ENCODE measurements at regions not wholly inside any gene's neighbourhood (a gene's known extent, or its start where the extent isn't known, plus 50 kb on each side); places are given as distances from the start of the nearest gene placed in this dataset.

DNA sequence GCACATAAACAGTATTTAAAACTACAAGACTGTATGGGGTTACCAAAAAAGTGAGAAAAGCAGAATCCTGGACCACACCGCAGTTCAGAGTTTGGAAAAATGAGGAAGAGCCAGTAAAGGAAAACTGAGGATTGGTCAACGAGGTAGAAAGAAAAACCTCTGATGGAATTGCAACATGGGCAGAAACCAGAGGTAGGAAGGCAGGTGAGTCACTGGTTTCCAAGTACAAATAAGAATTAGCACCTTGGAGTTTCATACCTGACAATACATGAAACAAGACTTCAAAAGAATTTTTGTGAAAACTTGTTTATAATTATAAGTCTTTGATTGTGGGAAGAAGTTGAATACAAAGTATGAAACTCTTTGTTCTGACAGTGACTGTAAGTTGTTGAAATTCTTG is 533.7 kb upstream of the DAB1 start:
- TF ChIP-seq POLR2A (IDR thresholded peaks at IDR 0.05) (no peak), CTCF (IDR thresholded peaks at IDR 0.05) (no peak)
- no peaks in the 10 kb centered on the region for H3K36me3 ChIP-seq
- 40 to 44% methylated on average over 2 of the region's 2 CpGs for WGBS, 2 donors
- no peak overlapping the region for H3K27ac ChIP-seq
- intact Hi-C loops (cut with DNase I) = no loop called here
- no peak for DNase-seq
- no peak overlapping the region for H3K4me3 ChIP-seq
- H3K9me3 ChIP-seq = no peaks in the 10 kb centered on the region
- H3K4me1 ChIP-seq = no peaks in the 10 kb centered on the region
- no peaks in the 10 kb centered on the region for H3K27me3 ChIP-seq

DNA sequence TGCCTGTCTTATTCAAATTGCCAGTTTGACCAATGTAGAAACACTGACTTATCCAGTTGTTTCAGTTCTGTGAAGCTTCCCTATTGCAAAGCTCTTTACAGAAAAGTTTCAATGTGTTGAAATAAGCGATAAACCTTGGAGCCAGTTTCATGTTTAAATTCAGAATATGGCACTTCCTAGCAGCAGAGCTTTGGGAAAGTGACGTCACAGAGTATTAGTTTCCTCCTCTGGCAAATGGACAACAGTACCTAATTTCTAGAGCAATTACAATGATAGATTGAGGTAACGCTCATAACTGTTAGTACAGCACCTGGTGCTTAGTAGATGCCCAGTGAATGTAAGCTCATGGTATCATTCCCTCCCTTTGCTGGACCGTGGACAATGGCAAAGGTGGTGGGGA is 527.5 kb upstream of the DAB1 start:
- Histone ChIP-seq H3K9me3 (no peaks in the 10 kb centered on the region), H3K27ac (no peak overlapping the region), H3K4me3 (no peak overlapping the region), H3K27me3 (no peaks in the 10 kb centered on the region), H3K36me3 (no peaks in the 10 kb centered on the region), H3K4me1 (no peaks in the 10 kb centered on the region)
- intact Hi-C loops (cut with DNase I) = no loop called here
- DNase-seq = no peak
- TF ChIP-seq POLR2A (IDR thresholded peaks at IDR 0.05) = no peak
- TF ChIP-seq CTCF (IDR thresholded peaks at IDR 0.05) = no peak
- WGBS, 2 donors = 36 to 76% methylated on average over 4 of the region's 4 CpGs

DNA sequence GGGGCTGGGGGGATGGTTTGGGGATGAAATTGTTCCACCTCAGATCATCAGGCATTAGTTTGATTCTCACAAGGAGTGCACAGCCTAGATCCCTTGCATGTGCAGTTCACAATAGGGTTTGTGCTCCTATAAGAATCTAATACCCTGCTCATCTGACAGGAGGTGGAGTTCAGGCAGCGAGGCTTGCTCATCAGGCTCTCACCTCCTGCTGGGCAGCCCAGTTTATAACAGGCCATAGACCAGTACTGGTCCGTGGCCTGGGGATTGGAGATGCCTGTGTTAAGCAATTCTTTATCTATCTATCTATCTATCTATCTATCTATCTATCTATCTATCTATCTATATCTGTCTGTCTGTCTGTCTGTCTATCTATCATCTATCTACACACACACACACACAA is 525.3 kb upstream of the DAB1 start:
- H3K27ac ChIP-seq = no peak overlapping the region
- no peaks in the 10 kb centered on the region for H3K4me1 ChIP-seq
- no peaks in the 10 kb centered on the region for H3K36me3 ChIP-seq
- whole genome bisulfite sequencing, 2 donors = 50 to 65% methylated on average over 2 of the region's 2 CpGs
- H3K4me3 ChIP-seq = no peak overlapping the region
- H3K27me3 ChIP-seq = no peaks in the 10 kb centered on the region
- TF ChIP-seq CTCF (IDR thresholded peaks at IDR 0.05) = no peak
- no peak for TF ChIP-seq POLR2A (IDR thresholded peaks at IDR 0.05)
- no peaks in the 10 kb centered on the region for H3K9me3 ChIP-seq
- no peak for DNase-seq
- intact Hi-C loops (cut with DNase I) = no loop called here

- 54 to 58% methylated on average over 6 of the region's 6 CpGs for WGBS, 2 donors
- H3K27me3 ChIP-seq = no peaks in the 10 kb centered on the region
- intact Hi-C loops (cut with DNase I) = no loop called here
- DNase-seq = no peak
- no peaks in the 10 kb centered on the region for H3K9me3 ChIP-seq
- H3K4me3 ChIP-seq = no peak overlapping the region
- TF ChIP-seq CTCF (IDR thresholded peaks at IDR 0.05) (no peak), POLR2A (IDR thresholded peaks at IDR 0.05) (no peak)
- no peaks in the 10 kb centered on the region for H3K4me1 ChIP-seq
- H3K36me3 ChIP-seq = no peaks in the 10 kb centered on the region
- no peak overlapping the region for H3K27ac ChIP-seq
These were observed 523.6 kb upstream of the DAB1 start for GRCh38 chr1:57947471-57947870.

- intact Hi-C loops (cut with DNase I) = no loop called here
- DNase-seq = no peak
- Histone ChIP-seq H3K27me3 (no peaks in the 10 kb centered on the region), H3K36me3 (no peaks in the 10 kb centered on the region), H3K27ac (no peak overlapping the region), H3K4me3 (no peak overlapping the region), H3K9me3 (no peaks in the 10 kb centered on the region), H3K4me1 (no peaks in the 10 kb centered on the region)
- 67 to 74% methylated on average over 4 of the region's 4 CpGs for WGBS, 2 donors
- TF ChIP-seq POLR2A (IDR thresholded peaks at IDR 0.05) (no peak), CTCF (IDR thresholded peaks at IDR 0.05) (no peak)
These were observed 521.2 kb upstream of the DAB1 start for GRCh38 chr1:57945045-57945444.
